ENCODE measurements at regions not wholly inside any gene's neighbourhood (a gene's known extent, or its start where the extent isn't known, plus 50 kb on each side); places are given as distances from the start of the nearest gene placed in this dataset.

- H2AFZ ChIP-seq (ENCODE audit: low read length) = no peak overlapping the region
- H3K4me2 ChIP-seq (ENCODE audit: low read length) = no peak overlapping the region
- H3K27ac ChIP-seq (ENCODE audit: low read depth, low read length, poor library complexity, severe bottlenecking) = no peak overlapping the region
- H3K36me3 ChIP-seq (ENCODE audit: insufficient read depth, low read length) = no peaks in the 10 kb centered on the region
- H3K9ac ChIP-seq (ENCODE audit: low read length) = no peak overlapping the region
- TF ChIP-seq CTCF (IDR thresholded peaks at IDR 0.05; ENCODE audit: low read length) = no peak
- TF ChIP-seq EZH2 (IDR thresholded peaks at IDR 0.05; ENCODE audit: borderline replicate concordance, low read length) = no peak
- H3K4me3 ChIP-seq (ENCODE audit: low read depth, low read length, poor library complexity, severe bottlenecking) = no peak overlapping the region
- no peaks in the 10 kb centered on the region for H3K9me3 ChIP-seq (ENCODE audit: low read length)
- no peaks in the 10 kb centered on the region for H3K79me2 ChIP-seq (ENCODE audit: insufficient read depth, low read length)
- no peaks in the 10 kb centered on the region for H4K20me1 ChIP-seq (ENCODE audit: insufficient read depth, low read length)
- H3K9me2 ChIP-seq (ENCODE audit: low read depth, low read length) = no peaks in the 10 kb centered on the region
- no peaks in the 10 kb centered on the region for H3K27me3 ChIP-seq (ENCODE audit: insufficient read depth, low read length)
- H3K4me1 ChIP-seq (ENCODE audit: insufficient read depth, low read length, severe bottlenecking) = no peaks in the 10 kb centered on the region
- no peaks in the 10 kb centered on the region for H3F3A ChIP-seq (ENCODE audit: insufficient read depth, low read length)
Measured at GRCh38 chr12:83980398-83980797, 932.2 kb downstream of the SLC6A15 start.

- H3K9me2 ChIP-seq (ENCODE audit: low read depth, low read length) = no peaks in the 10 kb centered on the region
- H3K36me3 ChIP-seq (ENCODE audit: insufficient read depth, low read length) = no peaks in the 10 kb centered on the region
- H3K9ac ChIP-seq (ENCODE audit: low read length) = no peak overlapping the region
- no peaks in the 10 kb centered on the region for H3K79me2 ChIP-seq (ENCODE audit: insufficient read depth, low read length)
- no peak overlapping the region for H2AFZ ChIP-seq (ENCODE audit: low read length)
- H3K9me3 ChIP-seq (ENCODE audit: low read length) = no peaks in the 10 kb centered on the region
- no peaks in the 10 kb centered on the region for H3F3A ChIP-seq (ENCODE audit: insufficient read depth, low read length)
- no peaks in the 10 kb centered on the region for H3K4me1 ChIP-seq (ENCODE audit: insufficient read depth, low read length, severe bottlenecking)
- H3K27ac ChIP-seq (ENCODE audit: low read depth, low read length, poor library complexity, severe bottlenecking) = no peak overlapping the region
- H3K4me2 ChIP-seq (ENCODE audit: low read length) = no peak overlapping the region
- H3K27me3 ChIP-seq (ENCODE audit: insufficient read depth, low read length) = no peaks in the 10 kb centered on the region
- no peak overlapping the region for H3K4me3 ChIP-seq (ENCODE audit: low read depth, low read length, poor library complexity, severe bottlenecking)
- TF ChIP-seq CTCF (IDR thresholded peaks at IDR 0.05; ENCODE audit: low read length) = no peak
- TF ChIP-seq EZH2 (IDR thresholded peaks at IDR 0.05; ENCODE audit: borderline replicate concordance, low read length) = no peak
- H4K20me1 ChIP-seq (ENCODE audit: insufficient read depth, low read length) = no peaks in the 10 kb centered on the region
Measured at GRCh38 chr12:83979785-83980184, 932.8 kb downstream of the SLC6A15 start.

GRCh38 chr12:83971781-83972180 lies 940.8 kb downstream of the SLC6A15 start:
- H3K4me3 ChIP-seq (ENCODE audit: low read depth, low read length, poor library complexity, severe bottlenecking) = no peak overlapping the region
- H4K20me1 ChIP-seq (ENCODE audit: insufficient read depth, low read length) = no peaks in the 10 kb centered on the region
- no peaks in the 10 kb centered on the region for H3K27me3 ChIP-seq (ENCODE audit: insufficient read depth, low read length)
- TF ChIP-seq CTCF (IDR thresholded peaks at IDR 0.05; ENCODE audit: low read length) (no peak), EZH2 (IDR thresholded peaks at IDR 0.05; ENCODE audit: borderline replicate concordance, low read length) (no peak)
- H3K36me3 ChIP-seq (ENCODE audit: insufficient read depth, low read length) = no peaks in the 10 kb centered on the region
- no peaks in the 10 kb centered on the region for H3K4me1 ChIP-seq (ENCODE audit: insufficient read depth, low read length, severe bottlenecking)
- H3K79me2 ChIP-seq (ENCODE audit: insufficient read depth, low read length) = no peaks in the 10 kb centered on the region
- no peaks in the 10 kb centered on the region for H3K9me2 ChIP-seq (ENCODE audit: low read depth, low read length)
- no peaks in the 10 kb centered on the region for H3K9me3 ChIP-seq (ENCODE audit: low read length)
- H2AFZ ChIP-seq (ENCODE audit: low read length) = no peak overlapping the region
- no peak overlapping the region for H3K27ac ChIP-seq (ENCODE audit: low read depth, low read length, poor library complexity, severe bottlenecking)
- H3K4me2 ChIP-seq (ENCODE audit: low read length) = no peak overlapping the region
- H3K9ac ChIP-seq (ENCODE audit: low read length) = no peak overlapping the region
- no peaks in the 10 kb centered on the region for H3F3A ChIP-seq (ENCODE audit: insufficient read depth, low read length)
